ENCODE measurements at regions not wholly inside any gene's neighbourhood (a gene's known extent, or its start where the extent isn't known, plus 50 kb on each side); places are given as distances from the start of the nearest gene placed in this dataset.

GRCh38 chr4:82049294-82049693, 324.5 kb downstream of the HNRNPD start:
- TF ChIP-seq, protein P1, sequence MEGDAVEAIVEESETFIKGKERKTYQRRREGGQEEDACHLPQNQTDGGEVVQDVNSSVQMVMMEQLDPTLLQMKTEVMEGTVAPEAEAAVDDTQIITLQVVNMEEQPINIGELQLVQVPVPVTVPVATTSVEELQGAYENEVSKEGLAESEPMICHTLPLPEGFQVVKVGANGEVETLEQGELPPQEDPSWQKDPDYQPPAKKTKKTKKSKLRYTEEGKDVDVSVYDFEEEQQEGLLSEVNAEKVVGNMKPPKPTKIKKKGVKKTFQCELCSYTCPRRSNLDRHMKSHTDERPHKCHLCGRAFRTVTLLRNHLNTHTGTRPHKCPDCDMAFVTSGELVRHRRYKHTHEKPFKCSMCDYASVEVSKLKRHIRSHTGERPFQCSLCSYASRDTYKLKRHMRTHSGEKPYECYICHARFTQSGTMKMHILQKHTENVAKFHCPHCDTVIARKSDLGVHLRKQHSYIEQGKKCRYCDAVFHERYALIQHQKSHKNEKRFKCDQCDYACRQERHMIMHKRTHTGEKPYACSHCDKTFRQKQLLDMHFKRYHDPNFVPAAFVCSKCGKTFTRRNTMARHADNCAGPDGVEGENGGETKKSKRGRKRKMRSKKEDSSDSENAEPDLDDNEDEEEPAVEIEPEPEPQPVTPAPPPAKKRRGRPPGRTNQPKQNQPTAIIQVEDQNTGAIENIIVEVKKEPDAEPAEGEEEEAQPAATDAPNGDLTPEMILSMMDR (IDR thresholded peaks at IDR 0.05): no peak
- no peak for TF ChIP-seq EZH2phosphoT487 (IDR thresholded peaks at IDR 0.05)

Measured in neural progenitor cell (in vitro differentiated cells).